ENCODE measurements at regions not wholly inside any gene's neighbourhood (a gene's known extent, or its start where the extent isn't known, plus 50 kb on each side); places are given as distances from the start of the nearest gene placed in this dataset.
"Not testable (repeated sequence)": the region's sequence is repeated elsewhere in the genome, so short reads cannot be mapped to it uniquely, and the experiment has no call there.

- DNase-seq (ENCODE audit: low read depth): no peak
These were observed 416.7 kb upstream of the CRIM1 start for GRCh38 chr2:35938838-35939237.

DNA sequence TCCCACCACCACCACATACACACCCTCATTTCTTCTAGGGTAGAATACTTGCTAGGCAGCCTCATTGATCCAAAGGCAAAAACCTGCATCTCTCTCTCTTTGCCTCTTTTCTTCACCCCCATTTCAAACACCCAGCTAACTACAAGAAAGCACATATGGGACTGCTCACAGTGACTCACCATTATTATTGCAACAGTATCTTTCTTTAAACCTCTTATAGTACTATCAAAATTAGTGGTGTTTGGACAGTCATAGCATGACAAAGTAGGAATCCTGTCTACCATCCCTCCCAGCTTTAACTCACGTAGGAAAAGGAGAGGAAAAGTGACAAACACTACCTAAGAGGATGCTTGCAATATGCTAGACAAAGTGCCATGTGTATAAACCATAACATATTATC lies 422.5 kb upstream of the CRIM1 start:
- DNase-seq (ENCODE audit: low read depth): no peak

DNA sequence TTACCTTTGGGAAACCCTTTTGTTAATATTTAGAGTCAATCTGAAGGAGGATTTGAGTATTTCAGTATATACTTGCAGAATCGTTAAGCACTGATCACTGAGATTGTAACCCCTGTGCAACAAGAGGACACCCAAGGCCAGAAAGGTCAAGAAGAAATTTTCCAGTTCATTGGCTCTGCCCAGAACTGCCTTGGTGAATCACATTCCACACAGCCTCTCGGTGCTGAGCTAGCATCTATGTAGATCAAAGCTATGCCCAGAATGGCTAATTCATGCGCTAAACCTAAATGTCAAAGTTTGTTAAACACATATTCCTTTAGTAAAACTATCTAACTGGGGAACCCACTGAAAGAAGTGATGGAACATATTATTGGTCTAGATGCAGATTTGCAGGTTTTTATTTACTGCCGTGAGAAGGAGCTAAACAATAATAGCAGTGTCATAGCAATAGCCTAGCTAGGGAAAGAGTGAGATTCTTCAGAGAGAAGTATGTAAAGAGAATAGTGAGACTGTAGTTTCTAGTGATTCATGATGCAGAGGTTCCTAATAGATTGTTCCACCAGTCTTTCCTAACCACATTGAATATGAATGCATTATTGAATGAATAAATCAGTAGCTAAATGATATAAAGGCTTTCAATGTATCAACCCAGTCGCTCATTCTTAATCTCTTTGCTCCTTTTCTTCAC lies 423.2 kb upstream of the CRIM1 start:
- DNase-seq (ENCODE audit: low read depth): no peak

DNA sequence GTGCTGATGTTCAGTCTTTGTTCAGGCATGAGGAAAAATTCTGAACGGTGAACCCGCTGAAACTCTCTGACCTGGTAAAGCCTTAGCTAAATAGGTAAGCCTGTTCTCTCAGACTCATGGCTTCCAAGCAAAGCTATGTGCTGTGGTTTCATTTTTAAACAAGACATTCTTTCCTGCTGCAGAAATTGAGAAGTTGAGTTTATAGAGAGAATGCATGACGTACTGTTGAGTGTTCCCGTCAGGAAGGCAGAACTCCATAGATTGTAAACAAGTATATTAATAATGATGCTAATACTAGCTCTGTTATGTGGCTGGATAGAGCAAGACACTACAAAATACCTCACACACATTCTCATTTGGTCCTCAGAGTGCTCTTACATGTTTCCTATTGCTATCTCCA lies 424.0 kb upstream of the CRIM1 start:
- DNase-seq (ENCODE audit: low read depth): no peak

DNA sequence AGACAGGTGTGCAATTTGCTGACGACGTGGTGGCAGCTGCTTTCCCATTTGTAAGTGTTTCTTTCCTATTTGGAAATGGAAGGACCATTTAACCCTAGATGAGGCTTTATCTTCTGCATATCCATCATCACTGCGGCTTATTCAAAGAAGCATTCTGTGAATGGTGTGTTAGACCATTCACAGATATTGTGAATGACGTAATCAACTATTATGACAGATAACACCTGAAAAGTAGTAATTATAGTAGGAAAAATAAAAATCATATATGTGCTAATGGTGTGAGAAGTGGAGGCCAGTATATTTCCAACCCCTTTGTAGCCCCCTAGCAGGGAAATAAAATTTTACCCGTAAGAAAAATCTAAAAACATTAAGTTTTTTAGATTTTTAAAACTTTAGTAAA lies 424.5 kb upstream of the CRIM1 start:
- DNase-seq (ENCODE audit: low read depth): no peak

GRCh38 chr2:35929551-35929950 lies 426.0 kb upstream of the CRIM1 start:
- DNase-seq (ENCODE audit: low read depth): no peak

- DNase-seq (ENCODE audit: low read depth): no peak
These were observed 435.5 kb upstream of the CRIM1 start for GRCh38 chr2:35920061-35920460.

DNA sequence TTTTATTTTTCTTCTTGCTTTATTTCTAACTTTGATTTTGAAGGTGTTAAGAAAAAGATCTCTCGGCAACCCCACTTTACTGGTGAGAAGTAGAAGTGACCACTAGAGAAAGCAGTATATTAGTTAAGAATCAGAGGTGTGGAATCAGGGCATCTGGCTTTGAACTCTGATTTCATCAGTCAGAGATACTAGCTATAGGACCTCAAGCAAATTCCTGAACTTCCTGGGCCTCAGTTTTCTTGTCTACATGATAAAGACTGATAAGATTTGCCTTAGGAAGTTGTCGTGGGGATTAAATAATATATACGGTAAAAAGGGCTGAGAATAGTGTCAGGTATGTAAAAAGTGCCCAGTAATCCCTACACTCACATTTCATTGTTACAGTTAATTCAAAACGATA lies 440.3 kb upstream of the CRIM1 start:
- DNase-seq (ENCODE audit: low read depth): no peak

DNA sequence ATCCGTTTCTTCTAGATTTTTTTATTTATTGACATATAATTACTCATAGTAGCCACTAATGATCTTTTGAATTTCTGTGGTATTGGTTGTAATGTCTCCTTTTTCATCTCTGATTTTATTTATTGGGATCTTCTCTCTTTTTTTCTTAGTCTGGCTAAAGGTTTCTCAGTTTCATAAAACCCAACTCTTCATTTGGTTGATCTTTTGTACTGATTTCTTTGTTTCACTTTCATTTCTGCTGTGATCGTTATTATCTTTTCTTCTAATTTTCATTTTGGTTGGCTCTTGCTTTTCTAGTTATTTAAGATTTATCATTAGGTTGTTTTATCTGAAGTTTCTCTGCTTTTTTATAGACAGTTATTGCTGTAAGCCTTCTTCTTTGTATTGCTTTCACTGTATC lies 463.6 kb upstream of the CRIM1 start:
- DNase-seq (ENCODE audit: low read depth): no peak

- DNase-seq (ENCODE audit: low read depth): no peak
These were observed 464.1 kb upstream of the CRIM1 start for GRCh38 chr2:35891528-35891927.

GRCh38 chr2:35887146-35887545 lies 468.4 kb upstream of the CRIM1 start:
- DNase-seq (ENCODE audit: low read depth): no peak

DNA sequence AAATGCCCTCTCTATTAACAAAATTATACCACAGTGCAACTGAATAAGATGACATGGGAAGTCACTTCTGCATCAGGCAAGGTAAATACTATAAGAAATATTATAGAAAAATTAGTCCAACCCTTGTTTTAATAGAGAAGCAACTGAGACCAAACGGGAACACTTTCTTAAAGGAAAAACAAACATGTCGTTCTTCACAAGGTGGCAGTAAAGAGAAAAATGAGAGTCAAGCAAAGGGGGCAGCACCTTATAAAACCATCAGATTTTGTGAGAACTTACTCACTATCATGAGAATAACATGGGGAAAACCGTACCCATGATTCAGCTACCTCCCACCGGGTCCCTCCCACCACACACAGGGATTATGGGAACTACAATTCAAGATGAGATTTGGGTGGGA lies 481.7 kb upstream of the CRIM1 start:
- DNase-seq (ENCODE audit: low read depth): no peak

DNA sequence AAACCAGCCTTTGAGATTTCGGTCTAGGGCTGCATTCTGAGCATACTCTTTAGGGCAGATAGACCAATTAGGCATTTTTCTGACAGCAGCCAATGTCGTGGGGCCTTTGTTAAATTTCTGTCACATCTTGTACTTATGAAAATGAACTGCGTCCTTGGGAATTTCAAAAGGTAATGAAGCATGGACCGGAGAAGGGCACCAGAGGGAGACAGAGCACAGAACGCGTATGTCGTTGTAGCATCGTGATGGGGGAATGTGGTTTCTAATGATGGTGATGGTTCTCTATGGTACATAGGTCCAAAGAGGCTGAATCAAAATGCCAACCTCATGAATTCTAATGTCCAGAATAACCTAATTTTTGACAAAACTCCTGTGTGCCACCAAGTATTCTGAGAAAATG lies 483.9 kb upstream of the CRIM1 start:
- peak; percentile 9 for DNase-seq (ENCODE audit: low read depth)

- no peak for DNase-seq (ENCODE audit: low read depth)
These were observed 484.9 kb upstream of the CRIM1 start for GRCh38 chr2:35870713-35871112.

- DNase-seq (ENCODE audit: low read depth): no peak
These were observed 491.4 kb upstream of the CRIM1 start for GRCh38 chr2:35864141-35864540.

GRCh38 chr2:35858216-35858615 lies 497.4 kb upstream of the CRIM1 start:
- no peak for DNase-seq (ENCODE audit: low read depth)

DNA sequence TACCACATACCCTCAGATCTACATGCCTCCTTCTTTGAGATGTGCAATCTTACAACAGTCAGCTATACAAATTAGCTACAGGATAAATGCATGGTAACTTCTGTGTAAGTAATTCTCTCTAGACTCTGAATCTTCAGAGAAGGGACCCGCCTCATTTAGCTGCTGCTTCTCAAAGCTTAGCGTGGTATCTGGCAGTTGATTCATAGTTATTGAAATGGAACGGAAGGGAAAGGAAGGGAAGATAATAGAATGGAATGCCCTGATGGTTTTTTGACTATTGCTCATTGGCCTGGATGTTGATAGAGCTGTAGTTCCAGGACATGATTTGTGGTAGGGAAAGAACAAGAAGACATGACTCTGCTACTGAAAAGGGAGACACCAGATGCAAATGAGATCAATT lies 498.1 kb upstream of the CRIM1 start:
- no peak for DNase-seq (ENCODE audit: low read depth)

GRCh38 chr2:35831385-35831784 lies 524.2 kb upstream of the CRIM1 start:
- DNase-seq (ENCODE audit: low read depth): no peak

DNA sequence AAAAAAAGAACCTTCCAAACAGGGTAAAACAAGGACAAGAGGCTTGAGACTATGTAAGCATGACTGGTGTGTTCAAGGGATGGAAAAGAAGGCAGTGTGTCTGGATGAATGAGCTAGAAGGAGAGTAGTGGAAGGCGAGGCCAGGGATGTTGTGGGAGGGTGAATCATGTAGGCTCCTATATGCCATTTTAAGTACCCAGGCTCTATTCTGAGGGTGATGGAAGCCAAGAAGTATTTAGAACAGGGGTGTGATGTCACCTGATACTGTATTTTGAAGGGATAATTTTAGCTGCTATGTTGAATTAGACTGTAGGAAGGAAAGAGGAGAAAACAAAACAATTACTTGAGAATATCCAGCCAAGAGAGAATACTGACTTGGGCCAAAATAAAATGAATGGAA lies 524.7 kb upstream of the CRIM1 start:
- no peak for DNase-seq (ENCODE audit: low read depth)

DNA sequence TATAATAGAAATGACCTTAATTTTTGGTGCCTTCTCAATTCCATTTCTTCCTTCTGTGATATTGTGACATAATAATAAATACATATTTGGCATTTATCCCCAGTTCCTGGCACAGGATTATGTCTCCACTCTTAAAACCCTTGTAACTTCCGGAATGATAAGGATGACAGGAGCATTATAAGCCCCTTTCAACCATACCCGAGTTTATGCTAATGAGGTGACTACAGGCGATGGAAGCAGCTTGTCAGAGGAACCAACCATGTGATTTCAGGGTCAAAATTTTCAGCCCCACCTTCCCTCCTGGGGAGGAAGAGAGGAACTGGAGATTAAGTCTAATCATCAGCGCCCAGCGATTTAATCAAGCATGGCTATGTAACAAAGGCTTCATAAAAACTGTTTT lies 528.5 kb upstream of the CRIM1 start:
- no peak for DNase-seq (ENCODE audit: low read depth)

DNA sequence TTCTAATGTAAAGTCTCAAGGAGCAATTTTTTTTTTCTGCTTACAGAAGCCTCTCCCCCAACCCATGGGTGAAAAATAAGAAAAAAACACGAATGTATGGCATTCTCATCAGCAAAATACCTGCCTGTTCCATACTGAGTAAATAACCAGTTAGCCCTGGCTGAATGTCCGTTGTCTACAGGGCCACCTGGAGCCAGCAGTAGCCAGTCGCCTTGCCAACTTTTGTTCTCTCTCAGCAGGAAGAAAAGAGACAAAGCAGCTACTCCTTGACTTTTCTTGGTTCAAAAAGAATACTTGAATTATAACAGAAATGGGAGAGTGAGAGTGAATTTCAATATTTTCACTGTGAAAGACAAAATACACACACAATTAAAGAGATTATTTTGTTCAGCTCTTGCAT lies 532.9 kb upstream of the CRIM1 start:
- no peak for DNase-seq (ENCODE audit: low read depth)

DNA sequence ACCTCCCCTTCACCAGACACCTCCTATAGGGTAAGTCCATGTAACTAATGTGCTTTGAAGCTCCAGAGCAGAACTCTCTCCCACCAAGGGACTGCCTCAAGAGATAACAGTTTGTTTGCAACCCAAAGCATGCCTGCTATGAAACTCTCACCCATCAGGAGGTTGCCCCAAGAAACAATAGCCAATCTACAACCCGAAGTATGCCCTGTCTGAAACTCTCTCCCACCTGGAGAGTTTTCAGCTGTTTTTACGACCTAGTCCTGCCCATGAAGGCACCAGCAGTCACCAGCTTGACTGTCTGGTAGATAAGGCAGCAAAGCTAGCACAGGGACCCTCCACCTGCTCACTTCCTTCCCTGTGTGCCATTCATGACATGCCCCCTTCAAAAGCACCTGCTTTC lies 533.9 kb upstream of the CRIM1 start:
- DNase-seq (ENCODE audit: low read depth): no peak

- DNase-seq (ENCODE audit: low read depth): no peak
These were observed 535.2 kb upstream of the CRIM1 start for GRCh38 chr2:35820391-35820790.

GRCh38 chr2:35819033-35819432 lies 536.5 kb upstream of the CRIM1 start:
- no peak for DNase-seq (ENCODE audit: low read depth)

GRCh38 chr2:35818359-35818758 lies 537.2 kb upstream of the CRIM1 start:
- DNase-seq (ENCODE audit: low read depth): not testable (repeated sequence)

All from M059J (cell line).